Colonic mucosa (tissue), 4 donors: ENCODE measurements at regions not wholly inside any gene's neighbourhood (a gene's known extent, or its start where the extent isn't known, plus 50 kb on each side); places are given as distances from the start of the nearest gene placed in this dataset.
A peak's percentile ranks its signal among the peaks of the same experiment; 100 is the strongest.

Source experiments
- DNase-seq: peaks from one replicate; pipeline ENCODE4 v3.0.0-alpha.2; 2020
- H3K27ac ChIP-seq: fragments of 200-600 bp; one replicate; pipeline ENCODE4 v1.8.0; 2021
- H3K27me3 ChIP-seq: fragments of 200-600 bp; one replicate; pipeline ENCODE4 v1.8.0; 2021
- H3K36me3 ChIP-seq: fragments of 200-600 bp; one replicate; pipeline ENCODE4 v1.8.0; 2021
- H3K4me1 ChIP-seq: fragments of 200-600 bp; one replicate; pipeline ENCODE4 v1.8.0; 2021; ENCODE audit warnings: mild to moderate bottlenecking
- H3K4me3 ChIP-seq: fragments of 200-600 bp; one replicate; pipeline ENCODE4 v1.8.0; 2021
- H3K9ac ChIP-seq, 2 donors: one replicate each; pipeline ENCODE4 v1.7.0; 2013; ENCODE audit warnings: control low read depth in 2 of 2, low read depth in 2 of 2, low read length in 2 of 2
- H3K9me3 ChIP-seq: fragments of 200-600 bp; one replicate; pipeline ENCODE4 v1.8.0; 2021
- intact Hi-C: fragments of 100-400 bp; cut with DNase I; formaldehyde crosslinking; loops from one replicate; pipeline ENCODE4 v1.14.1; 2022
- TF ChIP-seq, protein P1 (sequence below): fragments of 200-600 bp; IDR thresholded peaks from one replicate; pipeline ENCODE4 v1.8.0; 2022; ENCODE audit warnings: antibody characterized with exemption, mild to moderate bottlenecking
- donor health status: healthy.
- donor health status: DM: no; HTN: no; CAD: no.
- donor health status: DM: no; HTN: no; CAD: no.

DNA sequence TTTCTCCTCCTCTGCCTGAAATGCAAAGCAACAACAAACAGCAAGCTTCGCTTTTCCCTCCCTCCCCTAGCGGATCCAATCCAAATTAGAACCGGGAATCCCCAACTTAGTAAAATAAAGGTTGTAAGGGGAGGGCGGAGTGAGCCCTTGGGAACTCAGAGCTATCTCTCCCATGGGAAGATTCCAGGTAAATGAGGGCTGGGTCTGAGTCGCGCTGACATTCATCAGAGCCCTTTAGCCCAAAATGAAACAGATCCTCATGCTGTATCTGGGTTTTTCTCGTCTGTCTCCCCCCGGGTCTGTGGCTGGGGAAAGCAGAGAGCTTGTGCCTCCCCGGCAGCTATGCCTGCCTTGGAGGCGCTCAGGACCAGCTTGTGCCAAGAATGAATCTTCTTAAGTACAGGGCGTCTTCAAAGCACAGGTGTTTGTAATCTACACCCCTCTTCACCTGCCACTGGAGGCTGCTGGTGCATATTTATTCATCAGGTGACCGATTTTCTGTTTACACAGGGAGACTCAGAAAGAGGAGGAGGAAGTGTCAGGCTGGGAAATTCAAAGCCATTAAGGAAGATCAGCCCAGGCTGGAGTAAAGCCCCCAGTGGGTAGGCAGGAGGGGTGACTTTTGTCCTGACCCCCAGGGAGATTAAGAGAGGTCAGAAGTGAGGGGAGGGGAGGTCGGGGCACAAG, 55.0 kb upstream of the GSE1 start:
- H3K27me3 ChIP-seq: no peaks in the 10 kb centered on the region
- peak overlapping the region; percentile 95 for H3K27ac ChIP-seq
- peaks cover 12% of the 10 kb centered on the region for H3K4me1 ChIP-seq
- DNase-seq: peak; percentile 82
- H3K36me3 ChIP-seq: no peaks in the 10 kb centered on the region
- peak overlapping the region; percentile 65 for H3K4me3 ChIP-seq
- peak overlapping the region; percentile 53 to 98 for H3K9ac ChIP-seq
- TF ChIP-seq, protein P1, sequence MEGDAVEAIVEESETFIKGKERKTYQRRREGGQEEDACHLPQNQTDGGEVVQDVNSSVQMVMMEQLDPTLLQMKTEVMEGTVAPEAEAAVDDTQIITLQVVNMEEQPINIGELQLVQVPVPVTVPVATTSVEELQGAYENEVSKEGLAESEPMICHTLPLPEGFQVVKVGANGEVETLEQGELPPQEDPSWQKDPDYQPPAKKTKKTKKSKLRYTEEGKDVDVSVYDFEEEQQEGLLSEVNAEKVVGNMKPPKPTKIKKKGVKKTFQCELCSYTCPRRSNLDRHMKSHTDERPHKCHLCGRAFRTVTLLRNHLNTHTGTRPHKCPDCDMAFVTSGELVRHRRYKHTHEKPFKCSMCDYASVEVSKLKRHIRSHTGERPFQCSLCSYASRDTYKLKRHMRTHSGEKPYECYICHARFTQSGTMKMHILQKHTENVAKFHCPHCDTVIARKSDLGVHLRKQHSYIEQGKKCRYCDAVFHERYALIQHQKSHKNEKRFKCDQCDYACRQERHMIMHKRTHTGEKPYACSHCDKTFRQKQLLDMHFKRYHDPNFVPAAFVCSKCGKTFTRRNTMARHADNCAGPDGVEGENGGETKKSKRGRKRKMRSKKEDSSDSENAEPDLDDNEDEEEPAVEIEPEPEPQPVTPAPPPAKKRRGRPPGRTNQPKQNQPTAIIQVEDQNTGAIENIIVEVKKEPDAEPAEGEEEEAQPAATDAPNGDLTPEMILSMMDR: no peak
- no peaks in the 10 kb centered on the region for H3K9me3 ChIP-seq
- intact Hi-C loops: loop anchor here (10.0 kb wide), 1 partner anchor 133 kb away; no protein-coding TSS in a partner anchor

GRCh38 chr16:85560932-85561247, 52.2 kb upstream of the GSE1 start:
- H3K9ac ChIP-seq: no peak overlapping the region
- H3K27ac ChIP-seq: no peak overlapping the region
- H3K9me3 ChIP-seq: no peaks in the 10 kb centered on the region
- no peaks in the 10 kb centered on the region for H3K36me3 ChIP-seq
- no peaks in the 10 kb centered on the region for H3K27me3 ChIP-seq
- TF ChIP-seq, protein P1: no peak
- no peak for DNase-seq
- peaks cover 22% of the 10 kb centered on the region for H3K4me1 ChIP-seq
- intact Hi-C loops: no loop called here
- no peak overlapping the region for H3K4me3 ChIP-seq

- DNase-seq: no peak
- intact Hi-C loops: no loop called here
- no peak overlapping the region for H3K27ac ChIP-seq
- TF ChIP-seq, protein P1: no peak
- H3K9me3 ChIP-seq: no peaks in the 10 kb centered on the region
- no peak overlapping the region for H3K4me3 ChIP-seq
- no peaks in the 10 kb centered on the region for H3K36me3 ChIP-seq
- H3K27me3 ChIP-seq: no peaks in the 10 kb centered on the region
- H3K9ac ChIP-seq: peak overlapping the region in 1 of 2 donors; percentile 82
- H3K4me1 ChIP-seq: peaks cover 27% of the 10 kb centered on the region
These were observed 51.7 kb upstream of the GSE1 start for GRCh38 chr16:85561248-85562092.

GRCh38 chr16:85562093-85562786, 50.9 kb upstream of the GSE1 start:
- H3K36me3 ChIP-seq: no peaks in the 10 kb centered on the region
- no peak overlapping the region for H3K4me3 ChIP-seq
- intact Hi-C loops: no loop called here
- DNase-seq: no peak
- H3K9ac ChIP-seq: peak overlapping the region in 1 of 2 donors; percentile 82
- H3K27me3 ChIP-seq: no peaks in the 10 kb centered on the region
- H3K9me3 ChIP-seq: no peaks in the 10 kb centered on the region
- H3K4me1 ChIP-seq: peaks cover 27% of the 10 kb centered on the region
- H3K27ac ChIP-seq: peak overlapping the region; percentile 23
- TF ChIP-seq, protein P1: no peak

DNA sequence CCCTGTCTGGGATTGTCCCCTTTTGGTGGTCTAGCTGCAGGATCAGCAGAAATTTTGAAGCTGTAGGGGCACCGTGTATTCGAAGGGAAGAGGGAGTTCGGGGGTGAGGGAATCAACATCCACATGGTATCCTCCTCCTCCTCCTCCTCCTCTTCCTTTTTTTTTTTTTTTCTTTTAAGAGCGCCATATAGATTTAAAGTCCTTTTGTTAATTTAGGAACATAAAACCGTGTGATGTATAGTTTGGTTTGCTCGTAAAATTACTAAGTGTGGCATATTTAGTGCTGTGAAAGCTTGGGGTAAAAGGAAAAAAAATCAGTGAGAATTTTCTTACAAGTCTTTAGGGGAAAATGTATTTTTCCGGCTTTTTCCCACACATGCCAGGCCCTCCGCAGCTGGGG, 50.1 kb upstream of the GSE1 start:
- TF ChIP-seq, protein P1: no peak
- intact Hi-C loops: no loop called here
- no peaks in the 10 kb centered on the region for H3K27me3 ChIP-seq
- H3K27ac ChIP-seq: peak overlapping the region; percentile 23
- no peak overlapping the region for H3K4me3 ChIP-seq
- peak overlapping the region in 1 of 2 donors; percentile 82 for H3K9ac ChIP-seq
- no peaks in the 10 kb centered on the region for H3K9me3 ChIP-seq
- peaks cover 35% of the 10 kb centered on the region for H3K4me1 ChIP-seq
- no peaks in the 10 kb centered on the region for H3K36me3 ChIP-seq
- no peak for DNase-seq
